Activated CD4-positive, alpha-beta T cell treated with anti-CD3 and anti-CD28 coated beads, Interleukin-2, amount 50 U/mL, for 24 hours (primary cell): ENCODE measurements at regions not wholly inside any gene's neighbourhood (a gene's known extent, or its start where the extent isn't known, plus 50 kb on each side); places are given as distances from the start of the nearest gene placed in this dataset.
"Not testable (repeated sequence)": the region's sequence is repeated elsewhere in the genome, so short reads cannot be mapped to it uniquely, and the experiment has no call there.

Source experiments
- DNase-seq, 2 donors: peaks; one replicate each; pipeline ENCODE4 v3.0.0-alpha.2; 2020; ENCODE audit warnings: low read depth in 1 of 2, low spot score in 1 of 2

- DNase-seq: not testable (repeated sequence)
Observed at GRCh38 chr9:7309051-7309450, 490.5 kb downstream of the DMAC1 start.

GRCh38 chr9:7305677-7306076 is 493.9 kb downstream of the DMAC1 start:
- DNase-seq: no peak

- DNase-seq: no peak
Observed at GRCh38 chr9:7304627-7304995, 495.0 kb downstream of the DMAC1 start.

GRCh38 chr9:7303907-7304626 is 495.5 kb downstream of the DMAC1 start:
- DNase-seq: no peak

GRCh38 chr9:7300484-7300883 is 499.1 kb downstream of the DMAC1 start:
- DNase-seq: no peak

GRCh38 chr9:7298123-7298522 is 501.5 kb downstream of the DMAC1 start:
- peak in 1 of 2 donors; percentile 11 for DNase-seq

- DNase-seq: no peak
Observed at GRCh38 chr9:7297521-7297920, 502.1 kb downstream of the DMAC1 start.

GRCh38 chr9:7293091-7293490 is 506.5 kb downstream of the DMAC1 start:
- DNase-seq: no peak

- no peak for DNase-seq
Observed at GRCh38 chr9:7289773-7290172, 509.8 kb downstream of the DMAC1 start.

- DNase-seq: no peak
Observed at GRCh38 chr9:7287986-7288385, 511.6 kb downstream of the DMAC1 start.

- no peak for DNase-seq
Observed at GRCh38 chr9:7287065-7287464, 512.5 kb downstream of the DMAC1 start.

- no peak for DNase-seq
Observed at GRCh38 chr9:7286101-7286500, 513.5 kb downstream of the DMAC1 start.

GRCh38 chr9:7285199-7285598 is 514.4 kb downstream of the DMAC1 start:
- DNase-seq: no peak

- DNase-seq: no peak
Observed at GRCh38 chr9:7284517-7284916, 515.1 kb downstream of the DMAC1 start.

- no peak for DNase-seq
Observed at GRCh38 chr9:7284117-7284516, 515.5 kb downstream of the DMAC1 start.

GRCh38 chr9:7273575-7273974 is 515.8 kb downstream of the KDM4C start:
- no peak for DNase-seq

- no peak for DNase-seq
Observed at GRCh38 chr9:7266911-7267595, 509.3 kb downstream of the KDM4C start.

- DNase-seq: no peak
Observed at GRCh38 chr9:7265181-7265580, 507.4 kb downstream of the KDM4C start.

GRCh38 chr9:7259544-7260241 is 501.9 kb downstream of the KDM4C start:
- no peak for DNase-seq

- no peak for DNase-seq
Observed at GRCh38 chr9:7258688-7259396, 501.1 kb downstream of the KDM4C start.

- no peak for DNase-seq
Observed at GRCh38 chr9:7246917-7247522, 489.2 kb downstream of the KDM4C start.
